Epithelial cell of esophagus (primary cell): ENCODE measurements at regions not wholly inside any gene's neighbourhood (a gene's known extent, or its start where the extent isn't known, plus 50 kb on each side); places are given as distances from the start of the nearest gene placed in this dataset.
A peak's percentile ranks its signal among the peaks of the same experiment; 100 is the strongest.

ENCODE experiments used
- DNase-seq: peaks from one replicate; pipeline ENCODE4 v3.0.0; 2010; ENCODE audit warnings: low read depth
- H3K4me3 ChIP-seq: 2 replicates; pipeline ENCODE4 v1.5.1; 2011; ENCODE audit warnings: mild to moderate bottlenecking, low read length, control low read depth
- CTCF ChIP-seq: IDR thresholded peaks from 2 replicates; pipeline ENCODE4 v1.5.1; 2011; ENCODE audit warnings: low read depth, mild to moderate bottlenecking, low read length, control low read depth, inconsistent platforms; ENCODE audit not compliant: insufficient read depth; ENCODE audit errors: missing control alignments

DNA sequence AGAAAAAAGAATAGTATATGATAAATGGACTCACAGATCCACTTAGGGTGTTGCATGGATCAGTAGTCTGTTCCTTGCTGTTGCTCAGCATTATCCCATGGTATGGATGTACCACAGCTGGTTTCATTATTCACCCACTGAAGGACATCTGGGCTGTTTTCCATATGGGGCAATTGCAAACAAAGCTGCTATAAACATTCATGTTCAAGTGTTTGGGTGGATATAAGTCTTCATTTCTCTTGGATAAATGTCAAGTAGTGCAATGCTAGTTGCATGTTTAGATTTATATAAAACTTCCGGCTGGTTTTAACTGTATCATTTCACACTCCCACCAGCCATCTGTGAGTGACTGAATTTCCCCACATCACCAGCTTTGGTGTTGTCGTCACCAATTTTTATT lies 137.7 kb downstream of the ASB7 start:
- DNase-seq: no peak
- TF ChIP-seq CTCF: no peak
- no peak overlapping the region for H3K4me3 ChIP-seq

DNA sequence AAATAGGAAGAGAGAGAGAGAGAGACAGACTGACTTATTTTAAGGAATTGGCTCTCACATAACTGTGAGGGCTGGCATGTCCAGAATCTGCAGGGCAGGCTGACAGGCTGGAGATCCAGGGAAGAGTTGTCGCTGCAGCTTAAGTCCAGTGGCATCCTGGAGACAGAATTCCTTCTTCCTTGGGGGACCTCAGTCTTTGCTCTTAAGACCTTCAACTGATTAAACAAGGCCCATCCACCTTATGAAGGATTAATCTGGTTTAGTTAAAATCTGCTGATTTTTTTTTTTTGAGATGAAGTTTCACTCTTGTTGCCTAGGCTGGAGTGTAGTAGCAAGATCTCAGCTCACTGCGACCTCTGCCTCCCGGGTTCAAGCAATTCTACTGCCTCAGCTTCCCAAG lies 128.0 kb upstream of the ALDH1A3 start:
- TF ChIP-seq CTCF: no peak
- DNase-seq: no peak
- no peak overlapping the region for H3K4me3 ChIP-seq

GRCh38 chr15:100753503-100753902 lies 126.1 kb upstream of the ALDH1A3 start:
- no peak for TF ChIP-seq CTCF
- H3K4me3 ChIP-seq: no peak overlapping the region
- no peak for DNase-seq

DNA sequence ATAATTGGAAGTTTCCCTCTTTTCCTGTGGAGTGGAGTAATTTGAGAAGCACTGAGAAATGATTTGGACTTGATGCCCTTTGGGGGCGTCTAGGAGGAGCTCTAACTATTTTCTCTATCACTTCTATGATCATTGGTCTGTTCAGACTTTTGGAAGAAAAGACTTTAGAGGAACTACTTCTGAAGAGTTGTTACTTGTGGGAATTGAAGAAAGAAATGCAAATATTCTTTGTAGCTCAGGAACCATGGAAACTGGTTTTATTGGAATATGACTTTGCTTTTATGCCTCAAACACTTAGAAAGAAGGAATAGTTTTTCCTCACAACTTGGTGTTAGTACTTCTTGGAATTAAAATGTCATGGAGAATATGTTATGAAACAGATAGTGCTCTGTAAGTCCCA lies 122.0 kb upstream of the ALDH1A3 start:
- H3K4me3 ChIP-seq: no peak overlapping the region
- DNase-seq: no peak
- no peak for TF ChIP-seq CTCF

DNA sequence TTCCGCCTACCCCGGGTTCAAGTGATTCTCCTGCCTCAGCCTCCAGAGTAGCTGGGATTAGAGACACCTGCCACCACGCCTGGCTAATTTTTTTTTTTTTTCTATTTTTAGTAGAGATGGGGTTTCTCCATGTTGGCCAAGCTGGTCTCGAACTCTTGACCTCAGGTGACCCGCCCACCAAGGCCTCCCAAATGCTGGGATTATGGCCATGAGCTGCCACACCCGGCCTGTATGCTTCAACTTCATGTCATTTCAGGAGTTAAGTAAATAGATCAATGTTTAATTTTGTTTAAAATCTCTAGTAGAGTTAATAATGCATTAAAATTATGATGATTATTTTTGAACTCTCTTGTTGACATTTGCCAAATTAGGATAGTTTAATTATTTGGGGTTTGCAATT lies 121.1 kb upstream of the ALDH1A3 start:
- TF ChIP-seq CTCF: no peak
- no peak for DNase-seq
- H3K4me3 ChIP-seq: no peak overlapping the region

DNA sequence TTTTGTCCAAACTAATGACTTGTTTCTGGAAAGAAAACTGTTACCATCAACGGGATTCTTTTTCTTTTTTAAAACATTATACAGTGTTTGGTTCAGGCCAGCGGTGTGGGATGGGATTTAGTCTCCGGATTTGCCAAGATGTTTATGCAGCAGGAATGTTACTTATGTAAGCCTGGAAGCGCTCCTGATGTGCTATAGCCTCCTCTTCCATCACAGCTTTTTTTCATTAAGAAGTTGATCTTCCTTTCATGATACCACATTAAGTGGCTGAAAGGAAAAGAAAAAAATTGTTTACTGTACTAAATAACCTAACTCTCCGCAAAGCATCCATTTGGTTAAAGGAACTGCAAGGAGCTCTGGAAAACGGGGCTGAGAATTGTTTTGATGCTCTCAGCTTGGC lies 120.5 kb upstream of the ALDH1A3 start:
- H3K4me3 ChIP-seq: no peak overlapping the region
- no peak for TF ChIP-seq CTCF
- DNase-seq: no peak

- H3K4me3 ChIP-seq: no peak overlapping the region
- peak; percentile 91 for DNase-seq
- no peak for TF ChIP-seq CTCF
Observed at GRCh38 chr15:100759698-100760356, 119.8 kb upstream of the ALDH1A3 start.
